C4-2B (cell line): ENCODE measurements at regions not wholly inside any gene's neighbourhood (a gene's known extent, or its start where the extent isn't known, plus 50 kb on each side); places are given as distances from the start of the nearest gene placed in this dataset.

ENCODE experiments used
- ZFX ChIP-seq: fragments of 450-650 bp; IDR thresholded peaks from 2 replicates; pipeline ENCODE4 v1.6.1; 2017
- TF ChIP-seq, protein P1 (sequence below): fragments of 450-650 bp; conservative IDR thresholded peaks from 2 replicates; pipeline ENCODE4 v1.5.1; 2017; ENCODE audit warnings: mild to moderate bottlenecking

DNA sequence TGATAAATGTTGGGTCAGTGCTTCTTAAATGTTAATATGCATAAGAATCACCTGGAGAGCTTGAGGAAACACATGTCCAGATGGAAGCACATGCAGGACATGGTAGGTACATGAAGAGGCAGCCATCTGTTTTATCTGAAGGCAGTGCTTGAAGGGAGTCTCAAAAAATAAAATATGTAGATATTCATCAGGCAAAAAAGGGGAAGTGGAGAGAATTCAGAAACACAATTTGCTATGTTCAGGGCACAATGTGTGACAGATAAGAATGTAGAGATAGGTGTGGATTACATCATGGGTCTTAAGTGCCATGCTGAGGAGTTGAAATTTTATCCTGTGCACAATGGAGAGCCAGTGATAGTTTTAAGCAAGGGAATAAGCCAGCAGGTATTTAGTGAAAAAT is 59.6 kb upstream of the CASK start:
- TF ChIP-seq, protein P1, sequence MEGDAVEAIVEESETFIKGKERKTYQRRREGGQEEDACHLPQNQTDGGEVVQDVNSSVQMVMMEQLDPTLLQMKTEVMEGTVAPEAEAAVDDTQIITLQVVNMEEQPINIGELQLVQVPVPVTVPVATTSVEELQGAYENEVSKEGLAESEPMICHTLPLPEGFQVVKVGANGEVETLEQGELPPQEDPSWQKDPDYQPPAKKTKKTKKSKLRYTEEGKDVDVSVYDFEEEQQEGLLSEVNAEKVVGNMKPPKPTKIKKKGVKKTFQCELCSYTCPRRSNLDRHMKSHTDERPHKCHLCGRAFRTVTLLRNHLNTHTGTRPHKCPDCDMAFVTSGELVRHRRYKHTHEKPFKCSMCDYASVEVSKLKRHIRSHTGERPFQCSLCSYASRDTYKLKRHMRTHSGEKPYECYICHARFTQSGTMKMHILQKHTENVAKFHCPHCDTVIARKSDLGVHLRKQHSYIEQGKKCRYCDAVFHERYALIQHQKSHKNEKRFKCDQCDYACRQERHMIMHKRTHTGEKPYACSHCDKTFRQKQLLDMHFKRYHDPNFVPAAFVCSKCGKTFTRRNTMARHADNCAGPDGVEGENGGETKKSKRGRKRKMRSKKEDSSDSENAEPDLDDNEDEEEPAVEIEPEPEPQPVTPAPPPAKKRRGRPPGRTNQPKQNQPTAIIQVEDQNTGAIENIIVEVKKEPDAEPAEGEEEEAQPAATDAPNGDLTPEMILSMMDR, result no peak
- no peak for TF ChIP-seq ZFX
